KMS-11 (cell line): ENCODE measurements at regions not wholly inside any gene's neighbourhood (a gene's known extent, or its start where the extent isn't known, plus 50 kb on each side); places are given as distances from the start of the nearest gene placed in this dataset.

ENCODE experiments used
- H2AFZ ChIP-seq: fragments of 200-600 bp; sonication (generic); 2 replicates; pipeline ENCODE4 v1.6.1; 2016; ENCODE audit warnings: antibody characterized with exemption, mixed run types, low read depth
- H3K27ac ChIP-seq: fragments of 200-600 bp; sonication (generic); 2 replicates; pipeline ENCODE4 v1.6.1; 2016; ENCODE audit warnings: mild to moderate bottlenecking, mixed run types
- H3K27me3 ChIP-seq: fragments of 200-600 bp; sonication (generic); 2 replicates; pipeline ENCODE4 v1.6.1; 2017; ENCODE audit warnings: mild to moderate bottlenecking, low read depth, mixed run types, moderate library complexity; ENCODE audit not compliant: insufficient read depth
- H3K36me3 ChIP-seq: fragments of 200-600 bp; sonication (generic); 2 replicates; pipeline ENCODE4 v1.6.1; 2017; ENCODE audit warnings: mild to moderate bottlenecking, mixed run types; ENCODE audit not compliant: insufficient read depth
- H3K4me1 ChIP-seq: fragments of 200-600 bp; sonication (generic); 2 replicates; pipeline ENCODE4 v1.6.1; 2016; ENCODE audit warnings: mild to moderate bottlenecking, low read depth, mixed run types; ENCODE audit not compliant: poor library complexity, severe bottlenecking
- H3K4me2 ChIP-seq: fragments of 200-600 bp; sonication (generic); 2 replicates; pipeline ENCODE4 v1.7.0; 2016; ENCODE audit warnings: mild to moderate bottlenecking, mixed run types
- H3K4me3 ChIP-seq: fragments of 200-600 bp; sonication (generic); IDR thresholded peaks from 2 replicates; pipeline ENCODE4 v1.6.1; 2017; ENCODE audit warnings: low read depth, low read length, mixed read lengths; ENCODE audit not compliant: insufficient read depth
- H3K79me2 ChIP-seq: fragments of 200-600 bp; sonication (generic); 2 replicates; pipeline ENCODE4 v1.6.1; 2016; ENCODE audit warnings: low read depth, mixed run types; ENCODE audit not compliant: insufficient read depth
- H3K9ac ChIP-seq: fragments of 200-600 bp; sonication (generic); 2 replicates; pipeline ENCODE4 v1.6.1; 2016; ENCODE audit warnings: mild to moderate bottlenecking, mixed run types
- H4K20me1 ChIP-seq: fragments of 200-600 bp; sonication (generic); 2 replicates; pipeline ENCODE4 v1.6.1; 2016; ENCODE audit warnings: mild to moderate bottlenecking, mixed run types; ENCODE audit not compliant: insufficient read depth
- TF ChIP-seq, protein P1 (sequence below): fragments of 200-600 bp; sonication (generic); conservative IDR thresholded peaks from 2 replicates; pipeline ENCODE4 v1.6.1; 2017; ENCODE audit warnings: low read depth, mild to moderate bottlenecking, antibody characterized with exemption, low read length, moderate library complexity, mixed read lengths

DNA sequence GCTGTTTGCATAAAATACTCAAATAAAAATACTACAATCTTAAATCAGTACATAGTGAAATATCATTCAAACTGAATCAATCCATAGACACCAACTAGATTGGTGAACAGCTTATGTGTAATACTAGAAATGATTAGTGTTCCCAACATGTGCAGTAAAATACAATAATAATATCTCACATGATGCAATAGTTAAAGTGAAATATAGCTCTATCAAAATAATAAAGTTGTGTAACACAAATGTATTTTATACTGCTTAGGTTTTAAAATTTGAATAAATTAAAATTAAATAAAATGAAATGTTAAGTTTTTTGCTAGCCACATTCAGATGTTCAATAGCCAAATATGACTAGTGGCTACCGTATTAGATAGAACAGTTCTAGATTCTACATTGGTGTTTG, 714.1 kb downstream of the ZNF385D start:
- Histone ChIP-seq H3K27ac (no peak overlapping the region), H4K20me1 (no peaks in the 10 kb centered on the region), H3K79me2 (no peaks in the 10 kb centered on the region), H3K4me3 (no peak overlapping the region), H3K27me3 (no peaks in the 10 kb centered on the region), H3K4me2 (no peak overlapping the region), H3K36me3 (no peaks in the 10 kb centered on the region), H3K4me1 (no peaks in the 10 kb centered on the region), H2AFZ (no peak overlapping the region), H3K9ac (no peak overlapping the region)
- TF ChIP-seq, protein P1, sequence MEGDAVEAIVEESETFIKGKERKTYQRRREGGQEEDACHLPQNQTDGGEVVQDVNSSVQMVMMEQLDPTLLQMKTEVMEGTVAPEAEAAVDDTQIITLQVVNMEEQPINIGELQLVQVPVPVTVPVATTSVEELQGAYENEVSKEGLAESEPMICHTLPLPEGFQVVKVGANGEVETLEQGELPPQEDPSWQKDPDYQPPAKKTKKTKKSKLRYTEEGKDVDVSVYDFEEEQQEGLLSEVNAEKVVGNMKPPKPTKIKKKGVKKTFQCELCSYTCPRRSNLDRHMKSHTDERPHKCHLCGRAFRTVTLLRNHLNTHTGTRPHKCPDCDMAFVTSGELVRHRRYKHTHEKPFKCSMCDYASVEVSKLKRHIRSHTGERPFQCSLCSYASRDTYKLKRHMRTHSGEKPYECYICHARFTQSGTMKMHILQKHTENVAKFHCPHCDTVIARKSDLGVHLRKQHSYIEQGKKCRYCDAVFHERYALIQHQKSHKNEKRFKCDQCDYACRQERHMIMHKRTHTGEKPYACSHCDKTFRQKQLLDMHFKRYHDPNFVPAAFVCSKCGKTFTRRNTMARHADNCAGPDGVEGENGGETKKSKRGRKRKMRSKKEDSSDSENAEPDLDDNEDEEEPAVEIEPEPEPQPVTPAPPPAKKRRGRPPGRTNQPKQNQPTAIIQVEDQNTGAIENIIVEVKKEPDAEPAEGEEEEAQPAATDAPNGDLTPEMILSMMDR: no peak

DNA sequence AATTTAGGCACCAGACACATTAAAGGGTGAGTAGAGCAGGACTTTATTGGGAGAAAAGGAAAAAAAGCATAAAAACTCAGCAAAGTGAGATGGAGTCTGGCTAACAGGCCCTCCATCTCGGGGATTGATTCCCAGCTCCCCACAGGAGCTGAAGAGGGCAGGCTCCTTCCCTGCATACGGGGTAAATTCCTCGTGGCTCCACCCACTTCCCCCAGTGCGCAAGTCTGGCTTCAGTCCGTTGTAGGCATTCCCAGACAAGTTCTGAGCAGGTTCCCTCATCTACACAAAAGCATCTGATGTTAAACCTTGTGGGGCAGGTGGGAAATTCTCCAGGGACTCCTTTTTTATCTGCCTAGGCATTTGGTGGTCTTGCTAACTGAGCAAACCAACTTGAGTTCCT, 722.6 kb downstream of the ZNF385D start:
- Histone ChIP-seq H3K4me1 (no peaks in the 10 kb centered on the region), H3K9ac (no peak overlapping the region), H3K4me3 (no peak overlapping the region), H3K4me2 (no peak overlapping the region), H2AFZ (no peak overlapping the region), H3K36me3 (no peaks in the 10 kb centered on the region), H4K20me1 (no peaks in the 10 kb centered on the region), H3K27me3 (no peaks in the 10 kb centered on the region), H3K27ac (no peak overlapping the region), H3K79me2 (no peaks in the 10 kb centered on the region)
- TF ChIP-seq, protein P1: no peak

DNA sequence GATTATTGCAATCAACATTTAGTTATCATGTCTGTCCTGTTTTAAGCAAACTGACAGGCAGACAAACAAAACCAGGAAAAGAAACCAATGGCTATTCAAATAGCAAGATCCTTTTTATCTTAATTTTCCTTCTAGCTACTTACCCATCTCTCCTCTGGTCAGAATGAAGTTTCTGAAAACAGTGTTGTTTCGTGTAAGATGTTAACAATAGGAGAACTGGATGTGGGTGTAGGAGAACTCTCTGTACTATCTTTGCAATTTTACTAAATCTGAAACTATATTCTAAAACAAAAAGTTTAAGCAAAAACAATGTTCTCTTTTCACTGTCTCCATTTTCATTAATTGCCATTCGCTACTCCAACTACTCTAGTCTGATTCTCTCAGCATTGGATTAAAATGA, 726.4 kb downstream of the ZNF385D start:
- H3K36me3 ChIP-seq: no peaks in the 10 kb centered on the region
- no peak overlapping the region for H3K27ac ChIP-seq
- TF ChIP-seq, protein P1: no peak
- no peaks in the 10 kb centered on the region for H3K79me2 ChIP-seq
- no peak overlapping the region for H3K4me2 ChIP-seq
- H2AFZ ChIP-seq: no peak overlapping the region
- H3K4me3 ChIP-seq: no peak overlapping the region
- no peaks in the 10 kb centered on the region for H4K20me1 ChIP-seq
- no peaks in the 10 kb centered on the region for H3K27me3 ChIP-seq
- no peak overlapping the region for H3K9ac ChIP-seq
- H3K4me1 ChIP-seq: no peaks in the 10 kb centered on the region

DNA sequence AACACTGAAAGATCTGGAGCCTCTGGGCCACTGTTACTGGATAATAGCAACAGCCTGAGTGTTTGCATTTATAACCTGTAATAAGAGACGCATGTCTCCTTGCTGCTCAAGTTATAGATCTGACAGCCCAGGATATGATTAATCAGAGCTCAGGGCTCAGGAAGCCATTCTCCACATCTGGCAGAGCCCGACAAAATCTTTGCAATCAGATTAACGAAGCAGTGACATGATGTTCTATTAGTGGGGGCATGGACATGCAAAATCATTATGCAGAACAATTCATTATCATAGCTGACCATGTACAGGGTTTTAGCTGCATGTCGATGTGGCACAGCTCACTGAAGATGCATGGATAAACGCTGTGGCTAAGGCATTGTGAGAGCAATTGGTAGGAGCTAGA, 730.3 kb downstream of the ZNF385D start:
- H3K27ac ChIP-seq: no peak overlapping the region
- no peaks in the 10 kb centered on the region for H3K27me3 ChIP-seq
- no peak overlapping the region for H3K4me3 ChIP-seq
- H3K4me1 ChIP-seq: no peaks in the 10 kb centered on the region
- no peak overlapping the region for H3K4me2 ChIP-seq
- no peak overlapping the region for H2AFZ ChIP-seq
- no peaks in the 10 kb centered on the region for H3K36me3 ChIP-seq
- no peaks in the 10 kb centered on the region for H3K79me2 ChIP-seq
- TF ChIP-seq, protein P1: no peak
- H3K9ac ChIP-seq: no peak overlapping the region
- H4K20me1 ChIP-seq: no peaks in the 10 kb centered on the region

DNA sequence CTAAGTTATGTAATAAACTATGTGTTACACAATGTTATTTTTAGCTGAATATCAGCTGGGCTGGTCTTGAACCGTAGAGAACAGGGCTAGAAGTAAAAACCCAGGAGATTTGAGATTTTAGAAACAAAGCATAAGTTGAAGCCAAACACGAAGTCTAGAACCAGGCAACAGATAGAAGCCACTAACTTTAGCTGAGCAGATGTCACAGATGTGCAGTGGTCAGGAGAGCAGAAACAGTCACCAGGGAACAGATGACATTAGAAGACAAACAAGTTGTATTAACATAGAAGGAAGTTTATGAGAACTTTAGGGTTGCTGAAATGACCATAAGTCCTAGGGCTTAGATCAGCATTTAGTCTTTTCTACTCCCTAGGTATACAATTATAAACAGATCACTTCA, 731.0 kb downstream of the ZNF385D start:
- H4K20me1 ChIP-seq: no peaks in the 10 kb centered on the region
- no peak overlapping the region for H3K27ac ChIP-seq
- no peaks in the 10 kb centered on the region for H3K36me3 ChIP-seq
- no peak overlapping the region for H3K4me3 ChIP-seq
- TF ChIP-seq, protein P1: no peak
- H3K79me2 ChIP-seq: no peaks in the 10 kb centered on the region
- no peak overlapping the region for H3K9ac ChIP-seq
- H2AFZ ChIP-seq: no peak overlapping the region
- H3K4me1 ChIP-seq: no peaks in the 10 kb centered on the region
- H3K4me2 ChIP-seq: no peak overlapping the region
- no peaks in the 10 kb centered on the region for H3K27me3 ChIP-seq
